ENCODE measurements at regions not wholly inside any gene's neighbourhood (a gene's known extent, or its start where the extent isn't known, plus 50 kb on each side); places are given as distances from the start of the nearest gene placed in this dataset.

- TF ChIP-seq MAX (IDR thresholded peaks at IDR 0.05) (no peak), USF1 (IDR thresholded peaks at IDR 0.05) (no peak), FOXM1 (IDR thresholded peaks at IDR 0.05; ENCODE audit: borderline replicate concordance, low read depth) (no peak), RAD21 (IDR thresholded peaks at IDR 0.05; ENCODE audit: low read depth) (no peak), TAF1 (IDR thresholded peaks at IDR 0.05; ENCODE audit: low read depth) (no peak), NFIC (IDR thresholded peaks at IDR 0.05) (no peak), YY1 (IDR thresholded peaks at IDR 0.05; ENCODE audit: low read depth) (no peak), EGR1 (IDR thresholded peaks at IDR 0.05) (no peak), ZBTB7A (IDR thresholded peaks at IDR 0.05; ENCODE audit: low read depth) (no peak), CREB1 (IDR thresholded peaks at IDR 0.05; ENCODE audit: low read depth) (no peak), REST (IDR thresholded peaks at IDR 0.05; ENCODE audit: low read depth) (no peak), CEBPB (IDR thresholded peaks at IDR 0.05) (no peak), TEAD4 (IDR thresholded peaks at IDR 0.05) (no peak), EP300 (IDR thresholded peaks at IDR 0.05; ENCODE audit: borderline replicate concordance) (no peak), TCF12 (IDR thresholded peaks at IDR 0.05; ENCODE audit: low read depth) (no peak)
Measured at GRCh38 chr7:131276748-131277147, 50.9 kb upstream of the MKLN1 start.

Measured in Ishikawa (cell line).